ENCODE measurements at regions not wholly inside any gene's neighbourhood (a gene's known extent, or its start where the extent isn't known, plus 50 kb on each side); places are given as distances from the start of the nearest gene placed in this dataset.

- no peak for TF ChIP-seq POLR2A (IDR thresholded peaks at IDR 0.05; ENCODE audit: low read depth, low read length)
- FAIRE-seq, result no peak
- no peak for DNase-seq (ENCODE audit: insufficient read length, low spot score)
Measured at GRCh38 chr13:22220151-22221135, 549.6 kb downstream of the FGF9 start.

- TF ChIP-seq POLR2A (IDR thresholded peaks at IDR 0.05; ENCODE audit: low read depth, low read length), result no peak
- DNase-seq (ENCODE audit: insufficient read length, low spot score) (no peak), FAIRE-seq (no peak)
Measured at GRCh38 chr13:22223411-22223810, 552.5 kb downstream of the FGF9 start.

- FAIRE-seq, result no peak
- DNase-seq (ENCODE audit: insufficient read length, low spot score), result no peak
- TF ChIP-seq POLR2A (IDR thresholded peaks at IDR 0.05; ENCODE audit: low read depth, low read length), result no peak
Measured at GRCh38 chr13:22226086-22226485, 555.2 kb downstream of the FGF9 start.

- no peak for TF ChIP-seq POLR2A (IDR thresholded peaks at IDR 0.05; ENCODE audit: low read depth, low read length)
- FAIRE-seq (no peak), DNase-seq (ENCODE audit: insufficient read length, low spot score) (no peak)
Measured at GRCh38 chr13:22227895-22228294, 557.0 kb downstream of the FGF9 start.

DNA sequence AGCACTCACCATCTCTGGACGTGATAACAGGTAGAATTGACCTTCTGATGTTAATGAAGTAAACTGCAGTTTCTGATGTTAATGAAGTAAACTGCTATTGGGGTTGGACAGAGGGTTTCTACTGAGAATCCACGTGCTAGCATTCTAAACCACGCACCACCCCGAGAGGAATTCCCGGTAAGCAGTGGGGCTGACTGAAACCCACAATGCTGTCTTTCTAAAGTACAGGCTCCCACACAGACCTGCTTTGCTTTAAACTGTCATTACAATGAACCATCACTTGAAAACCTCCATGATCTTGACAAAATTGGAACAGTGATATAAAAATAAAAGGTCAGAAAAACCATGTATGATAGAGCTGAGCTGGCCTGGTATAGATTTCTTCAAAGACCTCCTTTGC is 559.0 kb downstream of the FGF9 start:
- FAIRE-seq (no peak), DNase-seq (ENCODE audit: insufficient read length, low spot score) (no peak)
- TF ChIP-seq POLR2A (IDR thresholded peaks at IDR 0.05; ENCODE audit: low read depth, low read length), result no peak

DNA sequence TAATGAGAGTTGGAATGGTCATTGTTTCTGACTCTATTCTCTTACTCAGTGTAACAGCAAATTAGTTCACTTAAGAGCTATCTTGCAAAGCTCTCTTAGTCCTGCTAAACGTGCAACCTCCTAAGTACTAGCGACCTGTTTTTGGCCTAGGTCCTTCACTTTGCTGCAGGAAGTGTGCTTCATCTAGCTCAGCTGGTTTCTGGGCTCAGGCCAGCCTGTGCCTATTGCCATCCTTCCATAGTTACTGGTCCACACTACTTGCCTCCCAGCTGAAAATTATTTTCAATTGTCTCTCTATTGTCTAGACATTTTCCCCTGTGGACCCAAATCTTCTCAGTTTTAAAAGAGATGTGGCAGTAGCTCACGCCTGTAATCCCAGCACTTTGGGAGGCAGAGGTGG is 561.3 kb downstream of the FGF9 start:
- DNase-seq (ENCODE audit: insufficient read length, low spot score) (no peak), FAIRE-seq (no peak)
- TF ChIP-seq POLR2A (IDR thresholded peaks at IDR 0.05; ENCODE audit: low read depth, low read length), result no peak

GRCh38 chr13:22235285-22235949 is 564.5 kb downstream of the FGF9 start:
- FAIRE-seq (no peak), DNase-seq (ENCODE audit: insufficient read length, low spot score) (no peak)
- TF ChIP-seq POLR2A (IDR thresholded peaks at IDR 0.05; ENCODE audit: low read depth, low read length), result no peak

GRCh38 chr13:22235950-22236290 is 565.0 kb downstream of the FGF9 start:
- TF ChIP-seq POLR2A (IDR thresholded peaks at IDR 0.05; ENCODE audit: low read depth, low read length), result no peak
- FAIRE-seq (no peak), DNase-seq (ENCODE audit: insufficient read length, low spot score) (no peak)

GRCh38 chr13:22238269-22238668 is 567.4 kb downstream of the FGF9 start:
- TF ChIP-seq POLR2A (IDR thresholded peaks at IDR 0.05; ENCODE audit: low read depth, low read length), result no peak
- no peak for FAIRE-seq
- no peak for DNase-seq (ENCODE audit: insufficient read length, low spot score)

- FAIRE-seq (no peak), DNase-seq (ENCODE audit: insufficient read length, low spot score) (no peak)
- no peak for TF ChIP-seq POLR2A (IDR thresholded peaks at IDR 0.05; ENCODE audit: low read depth, low read length)
Measured at GRCh38 chr13:22240716-22241115, 569.8 kb downstream of the FGF9 start.

GRCh38 chr13:22243469-22244163 is 572.7 kb downstream of the FGF9 start:
- no peak for TF ChIP-seq POLR2A (IDR thresholded peaks at IDR 0.05; ENCODE audit: low read depth, low read length)
- FAIRE-seq (no peak), DNase-seq (ENCODE audit: insufficient read length, low spot score) (no peak)

DNA sequence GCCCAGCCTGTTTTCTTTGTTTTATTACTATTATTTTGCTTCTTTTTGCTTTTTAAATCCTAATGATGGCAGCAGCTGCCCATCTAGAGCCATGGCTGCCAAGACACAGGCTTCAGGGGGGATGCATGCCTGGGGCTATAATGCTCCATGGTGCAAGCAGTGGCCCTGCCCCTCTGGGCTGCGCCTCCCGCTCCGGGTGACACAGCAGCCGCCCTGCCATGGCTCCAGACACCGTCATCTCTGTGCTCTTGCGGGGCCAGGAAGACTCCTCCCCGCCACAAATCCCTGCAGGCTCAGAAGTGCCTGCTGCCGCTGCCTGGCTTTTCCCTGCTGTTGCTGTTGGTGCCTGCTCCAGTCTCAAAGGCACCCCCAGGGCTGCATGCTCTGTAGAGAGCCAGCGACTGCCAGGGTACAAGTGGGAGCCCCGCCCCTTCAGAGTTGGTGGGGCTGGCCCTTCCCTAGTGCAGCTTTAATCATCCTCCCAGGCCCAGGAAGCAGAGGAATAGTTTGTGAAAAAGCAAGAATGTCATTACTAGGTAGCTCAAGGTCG is 581.5 kb downstream of the FGF9 start:
- DNase-seq (ENCODE audit: insufficient read length, low spot score) (no peak), FAIRE-seq (no peak)
- no peak for TF ChIP-seq POLR2A (IDR thresholded peaks at IDR 0.05; ENCODE audit: low read depth, low read length)

GRCh38 chr13:22253107-22253506 is 582.2 kb downstream of the FGF9 start:
- no peak for TF ChIP-seq POLR2A (IDR thresholded peaks at IDR 0.05; ENCODE audit: low read depth, low read length)
- DNase-seq (ENCODE audit: insufficient read length, low spot score) (no peak), FAIRE-seq (no peak)

GRCh38 chr13:22256111-22256639 is 585.3 kb downstream of the FGF9 start:
- TF ChIP-seq POLR2A (IDR thresholded peaks at IDR 0.05; ENCODE audit: low read depth, low read length), result no peak
- no peak for DNase-seq (ENCODE audit: insufficient read length, low spot score)
- FAIRE-seq, result no peak
